ENCODE measurements at regions not wholly inside any gene's neighbourhood (a gene's known extent, or its start where the extent isn't known, plus 50 kb on each side); places are given as distances from the start of the nearest gene placed in this dataset.

GRCh38 chr2:16561676-16562075, 104.0 kb downstream of the CYRIA start:
- DNase-seq: no peak

DNA sequence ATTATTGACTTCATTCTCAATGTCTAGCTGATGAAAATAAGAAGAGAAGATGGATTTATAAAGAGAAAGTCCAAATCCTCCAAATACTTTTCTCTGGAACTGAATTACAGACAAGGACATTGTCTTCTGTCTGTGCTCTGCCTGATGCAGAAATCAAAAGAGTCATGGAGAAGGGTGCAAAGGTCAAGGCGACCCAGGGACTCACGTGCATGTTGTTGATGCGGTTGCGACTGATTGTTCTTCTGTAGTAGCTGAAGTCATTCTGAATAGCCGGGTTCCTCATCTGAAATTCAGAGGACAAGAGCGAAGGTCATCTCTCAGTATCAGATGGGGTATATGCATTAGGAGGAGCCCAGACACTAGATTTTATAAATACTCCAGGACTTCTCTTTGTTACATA, 104.4 kb downstream of the CYRIA start:
- no peak for DNase-seq

DNA sequence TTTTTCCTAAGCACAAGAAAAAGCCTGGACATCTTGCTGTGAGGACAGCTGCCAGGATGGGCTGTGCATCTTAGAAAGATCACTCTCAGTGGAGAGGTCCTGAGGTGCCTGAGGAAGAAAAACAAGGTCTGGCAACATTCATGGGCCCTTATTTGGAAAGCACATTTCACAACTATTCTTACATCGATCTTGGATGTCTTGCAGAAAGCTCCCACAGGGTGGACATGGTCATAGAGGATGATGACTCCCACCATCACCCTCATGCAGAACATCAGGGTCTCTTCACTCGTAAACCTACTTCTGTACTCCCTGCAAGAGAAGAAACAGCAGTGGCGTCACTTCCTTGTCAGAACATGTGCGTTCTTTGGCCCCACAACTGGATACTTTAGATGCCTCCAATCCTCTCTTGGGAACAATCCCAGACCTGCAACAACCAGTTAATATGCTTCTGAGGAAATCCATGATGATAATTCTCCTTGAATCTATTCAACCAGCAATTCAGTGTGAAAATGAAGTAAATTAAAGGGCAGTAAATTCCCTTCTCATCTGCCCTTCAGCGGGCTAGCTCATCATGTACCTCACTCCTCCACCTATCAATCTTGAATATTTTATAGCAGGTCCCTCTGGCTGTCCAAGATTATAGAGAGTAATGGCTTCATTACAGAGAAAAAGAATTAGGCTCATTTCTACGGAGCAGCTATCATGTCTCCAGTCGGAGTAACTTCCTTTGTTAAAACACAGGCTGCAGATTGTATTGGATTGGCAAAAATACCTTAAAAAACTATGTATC, 106.2 kb downstream of the CYRIA start:
- no peak for DNase-seq

DNA sequence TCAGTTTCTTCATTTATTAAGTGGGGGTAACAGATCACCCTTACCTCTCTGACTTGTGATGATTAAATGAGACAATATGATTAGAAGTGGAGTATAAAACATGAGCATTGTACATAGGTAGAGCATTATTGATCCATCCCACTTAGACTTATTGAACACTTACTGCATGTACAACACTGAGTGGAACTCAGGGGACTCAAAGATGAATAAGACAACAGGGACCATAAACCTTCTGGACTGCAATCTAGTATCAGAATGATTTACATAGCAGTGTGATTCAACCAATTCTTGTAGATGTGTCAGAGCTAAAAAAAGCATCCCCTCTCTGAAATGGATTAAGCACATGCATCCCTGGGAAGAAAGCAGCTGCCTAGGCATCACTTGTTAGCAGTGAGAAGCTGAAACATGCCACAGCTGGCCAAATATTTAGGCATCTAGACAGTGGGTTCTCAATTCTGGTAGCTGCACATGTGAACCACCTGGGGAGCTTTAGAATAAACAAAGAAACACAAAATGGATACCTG, 111.5 kb downstream of the CYRIA start:
- no peak for DNase-seq

GRCh38 chr2:16553226-16553625, 112.4 kb downstream of the CYRIA start:
- no peak for DNase-seq

- DNase-seq: no peak
These were observed 113.4 kb downstream of the CYRIA start for GRCh38 chr2:16552202-16552601.

DNA sequence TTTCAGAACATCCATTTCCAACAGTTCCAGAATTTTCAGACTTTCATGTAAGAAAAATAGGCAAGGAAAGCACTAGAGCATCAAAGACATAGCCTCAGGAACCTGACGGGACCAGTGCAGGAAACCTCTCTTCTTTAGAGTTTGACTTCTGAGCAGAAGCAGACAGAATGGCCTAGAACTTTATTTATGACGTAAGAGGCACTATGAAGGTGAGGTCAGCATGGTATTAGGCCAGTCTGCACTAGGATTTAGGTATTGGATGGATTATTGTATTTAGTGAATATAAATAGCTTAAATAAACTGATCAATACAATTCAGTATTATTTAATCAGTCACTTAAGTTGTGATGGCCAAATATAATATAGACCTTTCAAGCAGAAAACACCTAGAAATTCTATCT, 117.6 kb downstream of the CYRIA start:
- no peak for DNase-seq

DNA sequence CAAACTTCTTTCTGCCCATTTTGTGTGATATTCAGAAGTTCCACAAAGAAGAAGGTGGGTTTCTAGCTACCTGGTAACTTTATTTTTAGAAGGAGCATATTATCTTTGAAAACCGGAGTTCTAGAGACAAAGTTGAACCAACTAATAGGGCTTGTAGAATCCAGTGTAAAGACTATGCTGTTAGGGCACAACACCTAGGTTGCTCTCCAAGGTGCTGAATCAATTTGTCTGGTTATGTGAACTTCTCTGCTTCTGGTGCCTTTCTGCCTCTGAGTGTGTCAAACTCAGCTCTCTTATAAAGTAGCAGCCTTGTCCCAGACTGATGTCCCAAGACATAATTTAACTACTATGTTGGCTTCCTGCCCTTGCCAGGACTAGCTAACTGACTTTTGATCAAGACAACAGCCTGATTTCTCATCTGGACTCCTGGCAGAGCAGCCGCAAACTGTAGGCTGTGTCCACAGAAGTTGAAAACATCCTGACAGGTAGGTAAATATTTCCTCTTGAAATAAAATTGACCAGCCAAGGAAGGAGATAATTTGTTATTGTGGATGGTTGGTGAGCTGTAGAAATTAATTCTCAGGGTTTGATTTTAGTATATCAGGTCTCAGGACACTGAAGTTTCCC, 119.4 kb downstream of the CYRIA start:
- no peak for DNase-seq

DNA sequence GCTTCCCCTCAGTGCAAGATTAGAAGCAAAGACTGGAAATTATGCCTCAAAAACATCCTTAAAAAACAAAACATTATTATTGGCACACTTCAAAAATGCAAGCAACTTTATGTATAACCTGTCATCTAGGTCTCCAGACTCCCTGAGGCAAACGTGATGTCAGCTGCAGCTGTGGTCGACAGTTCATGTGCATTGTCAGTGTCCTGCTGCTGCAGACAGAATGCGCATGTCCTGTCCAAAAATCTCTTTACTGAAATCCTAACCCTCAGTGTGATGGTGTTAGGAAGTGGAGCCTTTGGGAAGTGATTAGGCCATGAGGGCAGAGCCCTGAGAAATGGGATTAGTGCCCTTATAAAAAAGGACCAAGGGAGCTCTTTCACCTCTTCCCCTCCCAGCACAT, 126.9 kb downstream of the CYRIA start:
- no peak for DNase-seq

GRCh38 chr2:16537347-16537746, 128.3 kb downstream of the CYRIA start:
- no peak for DNase-seq

DNA sequence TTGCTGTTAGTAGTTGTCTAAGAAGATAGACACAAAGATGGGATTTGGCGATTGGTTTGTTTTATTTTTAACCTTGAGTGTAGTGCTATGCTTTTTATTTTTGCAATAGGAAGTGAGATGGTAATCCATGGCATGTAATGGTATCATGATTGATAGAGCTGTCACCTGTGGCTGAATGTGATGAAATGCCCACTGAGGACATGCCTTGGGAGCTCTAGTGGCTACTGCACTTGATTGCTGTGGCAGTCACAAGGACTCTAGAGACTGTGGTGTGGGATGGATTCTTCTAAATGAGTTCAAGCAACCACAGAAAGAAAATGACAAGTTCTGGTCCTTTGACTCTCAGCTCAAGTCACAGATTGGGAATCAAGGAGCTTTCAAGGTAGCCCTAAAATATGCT, 139.4 kb downstream of the CYRIA start:
- no peak for DNase-seq

GRCh38 chr2:16525265-16525887, 140.3 kb downstream of the CYRIA start:
- DNase-seq: no peak

GRCh38 chr2:16523711-16524110, 141.9 kb downstream of the CYRIA start:
- DNase-seq: no peak

DNA sequence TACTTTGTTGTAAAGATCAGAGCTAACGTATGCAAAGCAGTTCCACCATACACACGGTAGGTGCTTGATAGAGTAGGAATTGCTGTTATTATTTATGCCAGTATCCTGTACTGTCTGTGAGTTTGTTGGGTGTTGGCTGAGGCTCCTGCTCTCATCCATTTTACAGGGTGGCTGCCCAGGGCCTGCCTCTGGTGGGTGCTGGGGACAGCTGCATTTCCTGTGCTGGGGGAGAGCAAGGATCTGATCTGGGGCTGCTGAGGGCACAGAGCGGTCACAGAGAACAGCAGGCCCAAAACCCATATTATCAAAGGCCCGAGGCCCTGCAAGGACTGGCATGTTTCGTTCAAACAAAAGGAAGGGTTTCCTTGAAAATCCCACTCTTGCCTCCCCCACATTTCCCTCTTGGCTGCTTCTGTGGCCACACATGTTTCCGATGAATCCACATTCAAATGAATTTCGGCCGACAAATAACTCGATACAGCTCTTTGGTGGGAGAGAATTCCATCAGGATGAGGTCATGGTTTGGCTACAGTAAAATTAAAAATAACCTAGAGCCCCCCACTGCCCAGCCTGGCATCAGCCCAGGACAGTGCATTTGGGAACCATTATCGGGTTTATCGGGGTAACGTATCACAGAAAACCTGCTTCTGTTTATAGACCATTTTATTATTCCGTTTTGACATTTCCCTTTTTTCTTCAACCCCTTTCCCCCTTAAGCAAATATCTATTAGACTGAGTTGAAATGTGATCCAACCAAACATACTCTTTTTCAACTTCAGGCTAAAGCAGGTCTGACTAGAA, 143.4 kb downstream of the CYRIA start:
- DNase-seq: no peak

GRCh38 chr2:16520891-16521290, 144.7 kb downstream of the CYRIA start:
- no peak for DNase-seq

DNA sequence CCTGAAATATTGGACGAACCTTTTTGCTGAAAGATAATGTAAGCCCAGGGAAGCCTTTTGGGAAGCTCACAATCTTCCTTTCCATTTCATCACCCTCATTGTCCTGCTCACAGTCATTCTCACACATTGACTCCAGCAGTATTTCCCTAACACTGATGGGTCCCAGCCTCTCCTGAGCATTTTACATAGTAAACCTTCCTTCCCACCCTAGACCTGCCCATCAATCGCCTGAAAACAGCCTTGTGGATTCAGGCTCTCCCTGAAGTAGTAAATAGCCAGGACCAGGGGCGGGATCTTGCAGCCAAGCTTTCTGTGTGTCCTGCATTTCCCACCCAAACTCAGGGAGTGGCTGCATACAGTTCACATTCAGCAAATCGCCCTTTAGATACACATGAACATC, 149.9 kb downstream of the CYRIA start:
- no peak for DNase-seq

GRCh38 chr2:16513626-16514025, 152.0 kb downstream of the CYRIA start:
- DNase-seq: no peak

DNA sequence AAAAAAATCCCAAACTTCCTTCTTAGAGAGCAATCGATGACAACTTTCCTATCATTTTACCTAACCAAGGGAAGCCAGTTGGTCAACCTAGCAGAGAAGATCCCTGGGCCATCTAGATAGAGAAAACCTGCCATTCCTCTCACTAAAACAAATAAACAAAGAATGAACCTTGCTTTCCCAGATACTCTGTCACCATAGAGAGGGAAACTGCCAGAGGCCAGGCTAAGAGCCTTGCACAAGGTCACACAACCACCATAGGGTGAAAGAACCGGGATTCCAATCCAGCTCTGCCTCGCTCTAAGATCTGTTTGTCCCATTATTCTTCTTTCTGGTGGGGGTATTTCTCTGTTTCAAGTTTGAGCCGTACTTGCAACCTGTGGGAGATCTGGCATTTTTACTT, 154.6 kb downstream of the CYRIA start:
- DNase-seq: no peak

DNA sequence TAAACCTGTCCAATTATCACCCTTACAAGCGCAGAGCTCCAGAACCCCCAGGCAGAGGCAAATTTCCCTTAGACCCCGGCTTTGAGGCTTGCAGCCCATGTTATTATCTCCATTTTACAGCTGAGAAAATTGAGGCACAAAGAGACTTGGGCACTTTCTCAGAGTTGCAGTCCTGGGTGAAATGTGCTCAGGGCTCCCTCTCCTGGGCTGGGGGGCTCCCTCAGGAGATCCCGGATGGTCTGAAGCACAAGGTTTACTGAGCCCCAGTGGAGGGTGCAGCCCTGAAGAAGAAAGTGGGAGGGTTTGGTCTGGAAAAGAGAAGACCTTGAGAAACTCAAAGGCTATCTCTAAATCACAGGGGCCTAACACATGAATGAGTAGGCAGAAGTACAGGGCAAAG, 156.6 kb downstream of the CYRIA start:
- DNase-seq: no peak

GRCh38 chr2:16508490-16508851, 157.2 kb downstream of the CYRIA start:
- DNase-seq: no peak

DNA sequence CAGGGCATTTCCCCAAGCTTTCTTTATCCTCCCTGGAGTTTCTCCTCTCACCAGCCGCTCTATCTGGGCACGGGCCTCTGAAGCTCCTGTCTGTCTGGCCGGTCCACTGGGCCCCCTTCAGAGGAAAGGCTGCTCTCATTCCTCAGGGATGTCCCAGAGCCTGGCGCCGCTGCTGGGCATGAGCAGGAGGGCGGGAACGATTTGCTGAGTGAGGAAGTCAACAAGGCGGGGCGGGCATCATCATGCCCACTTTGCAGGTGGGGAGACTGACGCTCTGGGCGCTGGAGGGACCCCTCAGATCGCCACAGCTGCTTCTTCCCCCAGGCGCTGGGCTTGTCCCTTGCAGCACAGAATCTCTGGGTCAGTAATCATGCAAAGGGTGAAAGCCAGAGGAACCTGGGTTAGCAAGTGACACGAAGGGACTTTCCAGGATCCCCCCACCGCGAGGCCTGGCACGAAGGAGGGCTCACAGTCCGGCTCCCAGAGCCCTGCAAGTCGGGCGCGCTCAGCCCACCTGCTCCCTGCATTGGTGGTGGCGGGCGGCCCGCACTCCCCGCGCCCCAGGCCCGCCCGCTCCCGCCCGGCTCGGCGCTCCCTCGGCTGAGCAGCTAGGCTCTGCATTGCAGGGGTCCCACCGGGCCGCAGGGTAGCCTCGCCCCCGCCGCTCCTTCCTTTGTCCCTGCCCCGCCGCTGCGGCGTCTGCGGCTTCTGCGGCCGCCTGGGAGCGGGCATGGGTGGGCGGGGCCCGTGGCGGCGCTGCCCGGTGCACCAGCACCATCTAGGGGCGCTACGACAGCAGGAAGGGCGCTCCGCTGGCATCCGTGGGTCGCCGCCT, 157.8 kb downstream of the CYRIA start:
- DNase-seq: no peak

DNA sequence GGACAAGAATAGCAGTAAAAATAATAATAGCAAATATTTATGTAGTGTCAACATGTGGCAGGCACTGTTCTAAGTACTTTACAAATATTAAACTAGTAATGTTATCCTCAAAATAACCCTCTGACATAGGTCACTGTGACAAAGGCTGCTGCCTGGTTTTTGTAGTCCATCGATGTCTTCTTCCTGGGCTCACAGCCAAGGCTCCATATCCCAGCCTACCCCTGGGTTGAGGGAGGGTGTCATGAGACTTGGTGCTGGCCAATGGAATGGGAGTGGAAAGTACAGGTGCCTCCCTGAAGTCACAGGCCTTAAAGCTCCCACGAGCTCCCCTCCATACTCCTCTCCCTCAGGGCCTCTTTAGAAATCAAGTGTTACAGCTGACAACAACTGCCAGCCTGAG, 159.3 kb downstream of the CYRIA start:
- no peak for DNase-seq
